Neuronal stem cell (in vitro differentiated cells): ENCODE measurements at regions not wholly inside any gene's neighbourhood (a gene's known extent, or its start where the extent isn't known, plus 50 kb on each side); places are given as distances from the start of the nearest gene placed in this dataset.

ENCODE experiments used
- DNase-seq: peaks from one replicate; pipeline ENCODE4 v3.0.0-alpha.2; 2013; ENCODE audit warnings: low spot score
- H2AFZ ChIP-seq: one replicate; pipeline ENCODE4 v1.6.1; 2013; ENCODE audit warnings: mild to moderate bottlenecking, low read length, inconsistent platforms
- H2AK5ac ChIP-seq: 2 replicates; pipeline ENCODE4 v1.6.1; 2013; ENCODE audit warnings: low read depth, mild to moderate bottlenecking, inconsistent platforms, low read length, moderate library complexity, mixed read lengths
- H2BK120ac ChIP-seq: 2 replicates; pipeline ENCODE4 v1.6.1; 2013; ENCODE audit warnings: low read depth, mild to moderate bottlenecking, inconsistent platforms, low read length, moderate library complexity, mixed read lengths
- H2BK12ac ChIP-seq: one replicate; pipeline ENCODE4 v1.6.1; 2013; ENCODE audit warnings: low read length, inconsistent platforms
- H2BK15ac ChIP-seq: 2 replicates; pipeline ENCODE4 v1.6.1; 2013; ENCODE audit warnings: mild to moderate bottlenecking, low read length, inconsistent platforms, mixed read lengths
- H2BK5ac ChIP-seq: one replicate; pipeline ENCODE4 v1.6.1; 2013; ENCODE audit warnings: inconsistent platforms, mild to moderate bottlenecking, low read length, moderate library complexity
- H3K14ac ChIP-seq: one replicate; pipeline ENCODE4 v1.6.1; 2013; ENCODE audit warnings: low read length, inconsistent platforms
- H3K18ac ChIP-seq: 2 replicates; pipeline ENCODE4 v1.6.1; 2013; ENCODE audit warnings: low read length, inconsistent platforms
- H3K23ac ChIP-seq: 2 replicates; pipeline ENCODE4 v1.6.1; 2013; ENCODE audit warnings: low read depth, mild to moderate bottlenecking, mixed read lengths, low read length, inconsistent platforms; ENCODE audit not compliant: poor library complexity
- H3K27ac ChIP-seq: replicated peaks from 3 replicates; pipeline ENCODE4 v1.5.1; 2013; ENCODE audit warnings: low read length, inconsistent platforms
- H3K27me3 ChIP-seq, 3 experiments: 2 replicates each; pipeline ENCODE4 v1.6.1; 2013; ENCODE audit warnings: low read length in 3 of 3, mild to moderate bottlenecking in 2 of 3, inconsistent platforms in 1 of 3, low read depth in 1 of 3, mixed read lengths in 1 of 3, moderate library complexity in 1 of 3; ENCODE audit not compliant: control insufficient read depth in 3 of 3, insufficient read depth in 3 of 3
- H3K36me3 ChIP-seq, 2 donors: replicated peaks in 1 of 2; 2 replicates each; pipeline ENCODE4 v1.6.1; 2013; ENCODE audit warnings: low read length in 2 of 2; ENCODE audit not compliant: control insufficient read depth in 2 of 2, insufficient read depth in 2 of 2
- H3K4ac ChIP-seq: 2 replicates; pipeline ENCODE4 v1.6.1; 2013; ENCODE audit warnings: inconsistent platforms, mild to moderate bottlenecking, low read length, moderate library complexity
- H3K4me1 ChIP-seq, 2 donors: 1 replicate in 1 of 2; 2 replicates in 1 of 2; pipeline ENCODE4 v1.6.1; 2013; ENCODE audit warnings: low read length in 2 of 2, low read depth in 1 of 2; ENCODE audit not compliant: control insufficient read depth in 2 of 2, insufficient read depth in 1 of 2
- H3K4me2 ChIP-seq: one replicate; pipeline ENCODE4 v1.6.1; 2013; ENCODE audit warnings: mild to moderate bottlenecking, low read length, inconsistent platforms; ENCODE audit not compliant: insufficient read depth, poor library complexity, severe bottlenecking
- H3K4me3 ChIP-seq, 2 donors: 2 replicates each; pipeline ENCODE4 v1.5.1; 2013; ENCODE audit warnings: low read length in 2 of 2, mild to moderate bottlenecking in 2 of 2, inconsistent platforms in 1 of 2, moderate library complexity in 1 of 2
- H3K79me1 ChIP-seq: one replicate; pipeline ENCODE4 v1.6.1; 2013; ENCODE audit warnings: low read depth, mild to moderate bottlenecking, inconsistent platforms, low read length, moderate library complexity
- H3K9ac ChIP-seq: one replicate; pipeline ENCODE4 v1.6.1; 2013; ENCODE audit warnings: mild to moderate bottlenecking, low read depth, low read length, inconsistent platforms; ENCODE audit not compliant: poor library complexity
- H3K9me3 ChIP-seq, 2 donors: replicated peaks in 1 of 2; 2 replicates each; pipeline versions ENCODE3 to v1.6.1; 2013; ENCODE audit warnings: low read length in 2 of 2, mild to moderate bottlenecking in 2 of 2, inconsistent platforms in 1 of 2, low read depth in 1 of 2, mixed read lengths in 1 of 2, moderate library complexity in 1 of 2; ENCODE audit not compliant: control insufficient read depth in 2 of 2, insufficient read depth in 1 of 2
- H4K8ac ChIP-seq: one replicate; pipeline ENCODE4 v1.6.1; 2013; ENCODE audit warnings: low read depth, mild to moderate bottlenecking, inconsistent platforms, low read length, moderate library complexity
- H4K91ac ChIP-seq: one replicate; pipeline ENCODE4 v1.6.1; 2013; ENCODE audit warnings: low read length, low read depth, mild to moderate bottlenecking, inconsistent platforms; ENCODE audit not compliant: poor library complexity
- WGBS, 2 donors: extraction: QIAGEN DNeasy Blood & Tissue Kit; methylation state at CpG; one replicate each; pipeline ENCODE4 v1.1.7; 2013; ENCODE audit warnings: missing lambda C conversion rate in 2 of 2, mixed read lengths in 1 of 2; ENCODE audit not compliant: insufficient read length in 2 of 2, insufficient replicate concordance in 1 of 2; ENCODE audit errors: extremely low coverage in 2 of 2; 5-methylcytosine and 5-hydroxymethylcytosine counted together

- no peak overlapping the region for H2BK12ac ChIP-seq
- H3K4me3 ChIP-seq = no peak overlapping the region
- H3K79me1 ChIP-seq = no peaks in the 10 kb centered on the region
- H3K27ac ChIP-seq = no peak overlapping the region
- no peaks in the 10 kb centered on the region for H3K4me1 ChIP-seq
- H2AFZ ChIP-seq = no peak overlapping the region
- H3K27me3 ChIP-seq = no peaks in the 10 kb centered on the region
- no peak overlapping the region for H2BK15ac ChIP-seq
- H2BK5ac ChIP-seq = no peak overlapping the region
- H2AK5ac ChIP-seq = no peak overlapping the region
- H3K9ac ChIP-seq = no peak overlapping the region
- no peak overlapping the region for H4K8ac ChIP-seq
- no peaks in the 10 kb centered on the region for H3K9me3 ChIP-seq
- no peak overlapping the region for H2BK120ac ChIP-seq
- no peak overlapping the region for H4K91ac ChIP-seq
- H3K4me2 ChIP-seq = no peak overlapping the region
- H3K18ac ChIP-seq = no peak overlapping the region
- H3K4ac ChIP-seq = no peak overlapping the region
- H3K14ac ChIP-seq = no peak overlapping the region
- H3K36me3 ChIP-seq = no peaks in the 10 kb centered on the region
- WGBS, 2 donors = no CpG with 5 or more reads among the region's 7 CpGs
- H3K23ac ChIP-seq = no peak overlapping the region
- DNase-seq = no peak
These were observed 342.7 kb upstream of the USP9Y start for GRCh38 chrY:12358337-12358736.

- Histone ChIP-seq H2BK15ac (no peak overlapping the region), H3K14ac (no peak overlapping the region), H3K27ac (no peak overlapping the region), H3K79me1 (no peaks in the 10 kb centered on the region), H3K4me2 (no peak overlapping the region), H3K27me3 (no peaks in the 10 kb centered on the region), H2AFZ (no peak overlapping the region), H3K9me3 (no peaks in the 10 kb centered on the region), H4K91ac (no peak overlapping the region), H3K4me1 (no peaks in the 10 kb centered on the region), H2AK5ac (no peak overlapping the region), H4K8ac (no peak overlapping the region), H3K9ac (no peak overlapping the region), H2BK120ac (no peak overlapping the region), H3K18ac (no peak overlapping the region), H2BK5ac (no peak overlapping the region), H3K4me3 (no peak overlapping the region), H3K4ac (no peak overlapping the region), H3K36me3 (no peaks in the 10 kb centered on the region), H3K23ac (no peak overlapping the region), H2BK12ac (no peak overlapping the region)
- WGBS, 2 donors = no CpG with 5 or more reads among the region's 9 CpGs
- DNase-seq = no peak
These were observed 341.2 kb upstream of the USP9Y start for GRCh38 chrY:12359867-12360266.

GRCh38 chrY:12360496-12360895, 340.5 kb upstream of the USP9Y start:
- Histone ChIP-seq H3K36me3 (no peaks in the 10 kb centered on the region), H3K18ac (no peak overlapping the region), H3K9me3 (no peaks in the 10 kb centered on the region), H3K4me2 (no peak overlapping the region), H3K27me3 (no peaks in the 10 kb centered on the region), H3K4ac (no peak overlapping the region), H4K91ac (no peak overlapping the region), H4K8ac (no peak overlapping the region), H3K9ac (no peak overlapping the region), H2BK12ac (no peak overlapping the region), H2BK15ac (no peak overlapping the region), H3K4me3 (no peak overlapping the region), H3K23ac (no peak overlapping the region), H2BK120ac (no peak overlapping the region), H3K79me1 (no peaks in the 10 kb centered on the region), H3K27ac (no peak overlapping the region), H2AK5ac (no peak overlapping the region), H3K14ac (no peak overlapping the region), H3K4me1 (no peaks in the 10 kb centered on the region), H2AFZ (no peak overlapping the region), H2BK5ac (no peak overlapping the region)
- no CpG with 5 or more reads among the region's 9 CpGs for WGBS, 2 donors
- DNase-seq = no peak

GRCh38 chrY:12365311-12365910, 335.6 kb upstream of the USP9Y start:
- Histone ChIP-seq H3K23ac (no peak overlapping the region), H2AFZ (no peak overlapping the region), H2AK5ac (no peak overlapping the region), H3K27ac (no peak overlapping the region), H3K9me3 (no peaks in the 10 kb centered on the region), H2BK5ac (no peak overlapping the region), H3K4me2 (no peak overlapping the region), H2BK120ac (no peak overlapping the region), H3K4me1 (no peaks in the 10 kb centered on the region), H3K36me3 (no peaks in the 10 kb centered on the region), H3K18ac (no peak overlapping the region), H3K14ac (no peak overlapping the region), H4K8ac (no peak overlapping the region), H3K4ac (no peak overlapping the region), H3K4me3 (no peak overlapping the region), H4K91ac (no peak overlapping the region), H3K27me3 (no peaks in the 10 kb centered on the region), H3K79me1 (no peaks in the 10 kb centered on the region), H3K9ac (no peak overlapping the region), H2BK12ac (no peak overlapping the region), H2BK15ac (no peak overlapping the region)
- DNase-seq = no peak
- no CpG with 5 or more reads among the region's 5 CpGs for WGBS, 2 donors
